Skeletal muscle tissue (tissue), 3 donors: ENCODE measurements at regions not wholly inside any gene's neighbourhood (a gene's known extent, or its start where the extent isn't known, plus 50 kb on each side); places are given as distances from the start of the nearest gene placed in this dataset.
"Not testable (repeated sequence)": the region's sequence is repeated elsewhere in the genome, so short reads cannot be mapped to it uniquely, and the experiment has no call there.

ENCODE experiments used
- H3K27ac ChIP-seq: one replicate; pipeline ENCODE4 v1.7.0; 2013; ENCODE audit warnings: mild to moderate bottlenecking, low read depth, low read length, inconsistent platforms
- H3K27me3 ChIP-seq, 3 donors: one replicate each; pipeline ENCODE4 v1.7.0; 2013; ENCODE audit warnings: low read length in 3 of 3; ENCODE audit not compliant: control insufficient read depth in 3 of 3, insufficient read depth in 3 of 3
- H3K36me3 ChIP-seq, 3 donors: one replicate each; pipeline ENCODE4 v1.7.0; 2013; ENCODE audit warnings: low read length in 3 of 3; ENCODE audit not compliant: control insufficient read depth in 3 of 3, insufficient read depth in 3 of 3
- H3K4me1 ChIP-seq, 3 donors: one replicate each; pipeline ENCODE4 v1.7.0; 2013; ENCODE audit warnings: low read length in 3 of 3, mild to moderate bottlenecking in 3 of 3; ENCODE audit not compliant: control insufficient read depth in 3 of 3, insufficient read depth in 3 of 3
- H3K4me3 ChIP-seq, 3 donors: one replicate each; pipeline ENCODE4 v1.7.0; 2013; ENCODE audit warnings: low read length in 3 of 3
- H3K9ac ChIP-seq, 3 donors: one replicate each; pipeline ENCODE4 v1.7.0; 2013; ENCODE audit warnings: low read length in 3 of 3, mild to moderate bottlenecking in 3 of 3, moderate library complexity in 2 of 3, low read depth in 1 of 3
- H3K9me3 ChIP-seq, 3 donors: one replicate each; pipeline ENCODE4 v1.7.0; 2013; ENCODE audit warnings: low read length in 3 of 3; ENCODE audit not compliant: control insufficient read depth in 3 of 3
- donor health status: Osteomylitis.

DNA sequence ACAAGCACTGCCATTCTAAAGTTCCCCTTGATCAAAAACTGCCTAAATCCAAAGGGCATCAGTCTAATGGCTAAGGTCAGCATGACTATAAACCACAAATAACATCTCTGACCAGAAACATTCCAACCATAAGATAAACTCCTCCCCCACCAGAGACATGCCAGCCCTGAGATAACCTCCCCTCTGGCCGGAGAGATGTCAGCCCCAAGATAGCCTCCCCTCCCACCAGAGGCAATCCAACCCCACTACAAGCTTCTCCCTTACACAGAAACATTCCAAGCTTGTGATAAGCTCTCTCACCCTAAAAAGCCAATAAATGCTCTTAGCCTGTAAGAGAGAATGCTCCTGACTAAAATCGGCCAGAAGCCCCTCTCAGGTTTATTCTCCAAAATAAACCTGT lies 267.0 kb upstream of the POU1F1 start:
- not testable (repeated sequence) for H3K27ac ChIP-seq, H3K9me3 ChIP-seq, H3K4me3 ChIP-seq, H3K9ac ChIP-seq, H3K36me3 ChIP-seq, H3K4me1 ChIP-seq, H3K27me3 ChIP-seq

DNA sequence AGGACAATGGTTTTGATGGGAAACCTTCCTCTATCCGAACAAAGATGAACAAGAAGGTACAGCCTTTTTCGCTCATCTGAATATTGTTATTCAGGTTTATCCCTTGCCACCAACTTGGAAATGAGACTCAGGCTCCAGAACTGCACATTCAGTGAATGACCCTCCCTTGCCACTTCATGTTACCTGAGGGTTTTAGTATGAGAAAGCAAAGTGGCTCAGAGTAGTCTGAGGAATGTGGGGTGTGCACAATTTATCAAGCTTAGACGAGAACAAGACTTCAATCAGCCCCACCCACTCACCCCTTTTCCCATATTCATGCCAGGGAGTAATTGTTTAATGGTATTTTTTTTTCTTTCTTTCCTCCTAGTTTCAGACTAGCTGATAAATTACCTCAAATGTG lies 265.3 kb upstream of the POU1F1 start:
- Histone ChIP-seq H3K36me3 (no peaks in the 10 kb centered on the region), H3K9ac (no peak overlapping the region), H3K27ac (no peak overlapping the region), H3K9me3 (no peaks in the 10 kb centered on the region), H3K27me3 (no peaks in the 10 kb centered on the region), H3K4me1 (no peaks in the 10 kb centered on the region), H3K4me3 (no peak overlapping the region)

DNA sequence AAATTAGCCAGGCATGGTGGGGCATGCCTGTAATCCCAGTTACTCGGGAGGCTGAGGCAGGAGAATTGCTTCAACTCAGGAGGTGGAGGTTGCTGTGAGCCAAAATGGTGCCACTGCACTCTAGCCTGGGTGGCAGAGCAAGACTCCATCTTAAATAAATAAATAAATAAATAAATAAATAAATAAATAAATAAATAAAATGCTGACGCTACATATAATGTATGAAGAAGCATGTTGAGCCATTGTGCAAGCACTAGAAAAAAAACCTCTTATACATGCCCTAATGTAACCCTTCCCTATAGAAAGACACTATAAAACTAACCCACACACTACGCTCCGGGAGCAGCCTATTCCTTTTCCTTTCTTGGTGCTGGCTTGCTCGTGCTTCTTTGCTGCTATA lies 262.3 kb upstream of the POU1F1 start:
- H3K27ac ChIP-seq, H3K9ac ChIP-seq, H3K27me3 ChIP-seq, H3K36me3 ChIP-seq, H3K9me3 ChIP-seq, H3K4me1 ChIP-seq, H3K4me3 ChIP-seq: not testable (repeated sequence)

DNA sequence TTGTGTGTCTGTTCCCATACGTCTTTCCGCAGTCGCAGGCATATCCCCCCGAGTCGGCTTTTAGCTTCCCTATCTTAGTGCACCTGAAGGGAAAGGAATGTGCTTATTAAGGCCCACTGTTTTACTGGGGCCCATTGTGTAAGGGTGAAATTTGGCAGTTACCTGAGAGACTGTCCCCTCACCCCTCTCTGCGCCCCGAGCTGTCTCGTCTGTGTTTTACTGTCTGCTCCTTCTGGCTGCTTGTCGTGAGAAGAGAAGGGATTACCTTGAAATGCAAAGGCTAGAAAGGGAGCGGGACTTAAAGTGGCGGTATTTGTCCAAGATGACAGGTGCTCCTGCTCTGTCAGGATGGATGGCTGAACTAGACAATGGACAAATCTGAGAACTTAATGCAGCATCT lies 233.0 kb upstream of the POU1F1 start:
- no peak overlapping the region for H3K27ac ChIP-seq
- no peaks in the 10 kb centered on the region for H3K4me1 ChIP-seq
- no peak overlapping the region for H3K4me3 ChIP-seq
- H3K36me3 ChIP-seq: no peaks in the 10 kb centered on the region
- no peaks in the 10 kb centered on the region for H3K27me3 ChIP-seq
- H3K9ac ChIP-seq: no peak overlapping the region
- H3K9me3 ChIP-seq: no peaks in the 10 kb centered on the region

DNA sequence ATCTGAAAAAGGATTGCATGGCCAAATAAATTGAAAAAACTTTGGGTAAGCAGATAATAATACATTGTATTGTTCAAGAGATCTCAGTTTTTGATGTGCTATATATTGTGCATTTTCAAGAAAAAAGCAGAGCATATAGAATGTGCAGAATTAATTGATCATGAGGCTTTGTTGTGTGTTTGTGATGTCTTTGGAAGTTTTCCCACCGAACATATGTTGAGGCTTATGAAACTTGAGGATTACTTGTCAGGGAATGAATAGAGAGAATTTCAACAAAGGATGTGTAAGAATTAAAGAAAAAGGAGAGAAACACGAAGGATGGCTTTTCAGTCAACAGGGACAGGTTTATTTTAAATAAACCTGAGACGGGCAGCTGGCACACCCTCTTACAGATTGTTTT lies 232.5 kb upstream of the POU1F1 start:
- no peak overlapping the region for H3K27ac ChIP-seq
- H3K4me3 ChIP-seq: no peak overlapping the region
- H3K9me3 ChIP-seq: no peaks in the 10 kb centered on the region
- H3K4me1 ChIP-seq: no peaks in the 10 kb centered on the region
- no peaks in the 10 kb centered on the region for H3K27me3 ChIP-seq
- no peaks in the 10 kb centered on the region for H3K36me3 ChIP-seq
- no peak overlapping the region for H3K9ac ChIP-seq

DNA sequence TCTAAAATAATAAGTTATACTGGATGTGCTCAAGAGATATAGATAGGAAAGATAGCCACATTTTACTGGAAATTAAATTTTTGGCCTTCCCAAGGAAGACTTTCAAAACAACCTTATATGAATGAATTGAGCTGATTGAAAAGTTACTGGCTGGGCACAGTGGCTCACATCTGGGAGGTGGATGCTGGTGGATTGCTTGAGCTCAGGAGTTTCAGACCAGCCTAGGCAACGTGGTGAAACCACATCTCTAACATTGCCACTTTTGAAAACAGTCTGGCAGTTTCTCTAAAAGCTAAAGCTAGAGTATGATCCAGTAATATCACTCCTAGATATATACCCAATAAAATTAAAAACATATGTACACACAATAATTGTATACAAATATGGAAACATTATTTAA lies 231.4 kb upstream of the POU1F1 start:
- no peaks in the 10 kb centered on the region for H3K9me3 ChIP-seq
- H3K36me3 ChIP-seq: no peaks in the 10 kb centered on the region
- no peak overlapping the region for H3K9ac ChIP-seq
- H3K4me1 ChIP-seq: no peaks in the 10 kb centered on the region
- H3K27me3 ChIP-seq: no peaks in the 10 kb centered on the region
- no peak overlapping the region for H3K27ac ChIP-seq
- H3K4me3 ChIP-seq: no peak overlapping the region

DNA sequence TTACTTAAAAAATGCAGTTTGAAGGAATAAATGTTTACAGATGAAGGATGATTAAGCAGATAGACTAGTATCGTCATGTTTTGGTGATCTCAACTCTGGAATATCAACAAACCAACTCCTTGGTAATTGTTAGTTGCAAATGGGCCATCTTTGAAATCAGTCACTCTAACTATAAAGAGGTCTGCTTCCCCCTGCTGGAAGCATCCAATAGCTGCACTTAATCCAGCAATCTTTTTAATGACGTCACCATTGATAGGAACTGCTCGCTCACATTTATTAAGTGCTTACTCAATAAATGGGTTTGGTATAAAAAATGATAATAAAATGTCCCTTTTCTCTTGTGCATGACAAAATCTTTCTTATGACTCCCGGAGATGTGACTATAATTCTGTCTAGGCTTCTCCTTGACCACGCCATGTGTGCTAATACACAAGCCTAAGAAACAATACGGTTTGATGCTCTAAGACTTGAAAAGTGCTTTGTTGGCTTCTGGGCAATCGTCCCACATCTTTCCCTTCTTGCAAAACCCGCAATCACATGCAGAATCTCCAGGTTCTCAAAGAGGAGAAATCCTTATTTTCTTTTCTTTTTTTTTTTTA lies 227.6 kb upstream of the POU1F1 start:
- Histone ChIP-seq H3K4me3 (no peak overlapping the region), H3K9ac (no peak overlapping the region), H3K4me1 (no peaks in the 10 kb centered on the region)

DNA sequence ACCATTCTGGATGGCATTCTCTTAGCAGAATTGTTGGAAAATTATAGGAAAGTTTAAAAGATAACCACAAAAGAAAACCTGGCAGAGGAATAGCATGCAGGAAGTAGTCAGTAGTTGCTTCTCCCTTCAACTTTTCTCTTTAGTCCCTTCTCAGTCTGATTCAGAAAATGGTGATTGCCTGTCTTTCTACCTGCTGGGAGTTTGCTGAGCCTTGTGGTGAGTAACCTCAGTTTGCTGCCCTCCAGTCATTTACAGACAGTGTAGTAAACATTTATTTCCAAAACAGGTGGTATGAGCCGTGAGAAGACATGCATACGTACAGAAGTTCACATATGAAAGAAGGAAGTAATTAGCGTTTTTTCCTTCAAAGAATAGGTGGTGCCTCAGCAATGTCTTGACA lies 224.7 kb upstream of the POU1F1 start:
- no peak overlapping the region for H3K27ac ChIP-seq
- no peaks in the 10 kb centered on the region for H3K36me3 ChIP-seq
- no peaks in the 10 kb centered on the region for H3K4me1 ChIP-seq
- no peaks in the 10 kb centered on the region for H3K9me3 ChIP-seq
- no peak overlapping the region for H3K4me3 ChIP-seq
- H3K9ac ChIP-seq: no peak overlapping the region
- H3K27me3 ChIP-seq: no peaks in the 10 kb centered on the region

More for the DNA sequence above, 227.6 kb upstream of the POU1F1 start:
- no peaks in the 10 kb centered on the region for H3K36me3 ChIP-seq
- no peaks in the 10 kb centered on the region for H3K9me3 ChIP-seq
- no peaks in the 10 kb centered on the region for H3K27me3 ChIP-seq
- H3K27ac ChIP-seq: no peak overlapping the region

DNA sequence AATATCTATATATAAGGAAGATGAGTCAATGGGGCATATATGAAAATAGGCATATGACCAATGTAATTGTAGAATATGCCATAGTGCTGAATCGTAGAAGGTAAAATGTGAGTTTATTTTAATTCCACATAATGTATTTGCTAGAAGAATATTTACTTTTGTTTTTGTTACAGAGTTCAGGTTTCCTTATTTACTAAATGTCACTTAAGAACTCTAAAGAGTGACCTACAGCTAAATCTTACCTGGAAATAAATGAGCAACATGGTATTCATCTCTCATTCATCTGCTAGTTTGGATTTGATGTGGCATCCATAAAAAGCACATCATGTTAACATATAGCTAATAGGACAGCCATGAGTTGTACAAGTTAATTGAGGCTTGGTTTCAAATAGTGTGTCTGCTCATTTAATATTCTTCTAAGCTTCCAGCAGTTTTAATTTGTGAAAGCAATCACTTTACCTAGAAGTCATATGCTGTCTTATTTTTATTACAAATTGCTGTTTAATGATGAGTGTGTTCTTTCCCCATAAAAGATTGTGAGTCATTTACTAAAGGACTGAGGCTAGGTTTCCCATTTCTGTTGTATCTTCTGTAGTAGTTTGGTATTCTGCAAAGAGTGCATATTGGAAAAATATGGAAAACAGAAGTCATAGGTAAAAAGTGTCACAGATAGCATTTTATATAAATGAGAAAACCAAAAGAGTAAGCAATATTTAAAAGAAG lies 222.1 kb upstream of the POU1F1 start:
- Histone ChIP-seq H3K4me3 (no peak overlapping the region), H3K9me3 (no peaks in the 10 kb centered on the region), H3K27me3 (no peaks in the 10 kb centered on the region), H3K4me1 (no peaks in the 10 kb centered on the region), H3K27ac (no peak overlapping the region), H3K9ac (no peak overlapping the region), H3K36me3 (no peaks in the 10 kb centered on the region)

DNA sequence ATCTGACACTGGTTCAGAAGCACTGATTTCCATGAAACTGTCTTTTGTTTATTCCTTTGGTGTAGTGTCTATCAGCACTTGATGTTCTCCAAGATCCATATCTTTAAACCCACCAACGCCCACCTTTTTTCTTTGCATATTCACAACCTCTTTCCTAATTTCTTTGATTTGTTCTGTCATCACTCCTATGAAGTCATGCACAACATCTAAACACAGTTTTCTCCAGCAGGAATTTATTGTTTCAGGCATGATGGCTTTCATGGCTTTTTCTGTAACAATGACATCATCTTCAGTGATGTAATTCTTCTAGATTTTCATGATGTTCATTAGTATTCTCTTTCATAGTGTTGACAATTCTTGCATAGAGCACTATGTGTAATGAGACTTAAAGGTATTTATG lies 219.6 kb upstream of the POU1F1 start:
- H3K27me3 ChIP-seq: no peaks in the 10 kb centered on the region

More for the DNA sequence above, 219.6 kb upstream of the POU1F1 start:
- no peaks in the 10 kb centered on the region for H3K4me1 ChIP-seq
- no peak overlapping the region for H3K9ac ChIP-seq
- H3K36me3 ChIP-seq: no peaks in the 10 kb centered on the region
- H3K27ac ChIP-seq: no peak overlapping the region
- no peak overlapping the region for H3K4me3 ChIP-seq
- no peaks in the 10 kb centered on the region for H3K9me3 ChIP-seq
